ENCODE measurements at regions not wholly inside any gene's neighbourhood (a gene's known extent, or its start where the extent isn't known, plus 50 kb on each side); places are given as distances from the start of the nearest gene placed in this dataset.

- H4K20me1 ChIP-seq (ENCODE audit: insufficient read depth): no peaks in the 10 kb centered on the region; the same call in 1 of the 2 replicates
- no peaks in the 10 kb centered on the region for H3K9me2 ChIP-seq (ENCODE audit: insufficient read depth)
- no peak overlapping the region for H3K4me3 ChIP-seq (replicated peaks in 1 of 2; ENCODE audit: low read depth in 1 of 2, low read length in 2 of 2)
- no peaks in the 10 kb centered on the region for H3K27me3 ChIP-seq (ENCODE audit: insufficient read depth, low read length)
- ChIA-PET RAD21 (ENCODE audit: low non-redundant PET in 1 of 2, low total read pairs in 2 of 2, uncharacterized antibody in 2 of 2, unreplicated experiment in 2 of 2) (no interaction called here), CTCF (no interaction called here), POLR2A (no interaction called here)
- no peak overlapping the region for H3K27ac ChIP-seq (ENCODE audit: low read depth, low read length)
- H3K79me2 ChIP-seq (ENCODE audit: insufficient read depth, low read length): no peaks in the 10 kb centered on the region
- no TSS peak for BruUV-seq (replicated peaks)
- H3K36me3 ChIP-seq (ENCODE audit: control insufficient read depth in 1 of 2, insufficient read depth in 2 of 2, low read length in 2 of 2): no peaks in the 10 kb centered on the region
- no peak overlapping the region for H2AFZ ChIP-seq (ENCODE audit: low read depth, low read length, poor library complexity, severe bottlenecking)
- ATAC-seq (no peak), DNase-seq (ENCODE audit: low read depth, low spot score) (no peak)
- H3K9ac ChIP-seq (ENCODE audit: low read length): no peak overlapping the region
- H3K4me2 ChIP-seq (ENCODE audit: low read length): no peak overlapping the region
- no peak for TF ChIP-seq YY1 (IDR thresholded peaks at IDR 0.05; ENCODE audit: extremely low read depth, insufficient replicate concordance, low read depth, low read length)
- TF ChIP-seq CTCF (IDR thresholded peaks at IDR 0.05 in 2 of 3, conservative IDR thresholded peaks at IDR 0.05 in 1 of 3; ENCODE audit: borderline replicate concordance in 1 of 3, insufficient read depth in 1 of 3, low read depth in 2 of 3, low read length in 2 of 3): no peak
- TF ChIP-seq JUND (IDR thresholded peaks at IDR 0.05): no peak
- no peak for TF ChIP-seq EGR1 (IDR thresholded peaks at IDR 0.05; ENCODE audit: low read depth)
- no peak for TF ChIP-seq EZH2phosphoT487 (IDR thresholded peaks at IDR 0.05; ENCODE audit: borderline replicate concordance)
- TF ChIP-seq RAD21 (IDR thresholded peaks at IDR 0.05; ENCODE audit: low read depth): no peak
- TF ChIP-seq ZBTB33 (IDR thresholded peaks at IDR 0.05; ENCODE audit: extremely low read depth, insufficient replicate concordance, low read length): no peak
- TF ChIP-seq SIN3A (IDR thresholded peaks at IDR 0.05; ENCODE audit: low read depth): no peak
- no peak for TF ChIP-seq MAX (IDR thresholded peaks at IDR 0.05)
- no peaks in the 10 kb centered on the region for H3K4me1 ChIP-seq (ENCODE audit: control insufficient read depth in 1 of 2, insufficient read depth in 2 of 2, low read length in 2 of 2)
- no peaks in the 10 kb centered on the region for H3K9me3 ChIP-seq (ENCODE audit: control insufficient read depth in 1 of 2, insufficient read depth in 1 of 2, low read depth in 1 of 2, low read length in 2 of 2)
- intact Hi-C loops (cut with micrococcal nuclease): no loop called here
Measured at GRCh38 chr6:76326871-76327270, 254.4 kb upstream of the IMPG1 start.
